WERI-Rb-1 (cell line): ENCODE measurements at regions not wholly inside any gene's neighbourhood (a gene's known extent, or its start where the extent isn't known, plus 50 kb on each side); places are given as distances from the start of the nearest gene placed in this dataset.
A peak's percentile ranks its signal among the peaks of the same experiment; 100 is the strongest.

Source experiments
- DNase-seq: peaks from one replicate; pipeline ENCODE4 v3.0.0-alpha.2; 2020
- H3K27ac ChIP-seq: fragments of 250-450 bp; sonication (Bioruptor Pico); 2 replicates; pipeline ENCODE4 v1.5.1; 2020; ENCODE audit warnings: mild to moderate bottlenecking, moderate library complexity
- H3K27me3 ChIP-seq: fragments of 250-450 bp; sonication (Bioruptor Pico); 2 replicates; pipeline ENCODE4 v1.5.1; 2021; ENCODE audit warnings: mild to moderate bottlenecking, low read depth, moderate library complexity; ENCODE audit not compliant: insufficient read depth, severe bottlenecking
- H3K36me3 ChIP-seq: fragments of 250-450 bp; sonication (Bioruptor Pico); 2 replicates; pipeline ENCODE4 v1.5.1; 2020; ENCODE audit warnings: mild to moderate bottlenecking, moderate library complexity
- H3K4me3 ChIP-seq: 2 replicates; pipeline ENCODE4 v1.5.1; 2011; ENCODE audit warnings: low read depth, mild to moderate bottlenecking, control low read depth, low read length
- H3K9me3 ChIP-seq: fragments of 250-450 bp; sonication (Bioruptor Pico); 2 replicates; pipeline ENCODE4 v1.5.1; 2021; ENCODE audit warnings: mild to moderate bottlenecking, moderate library complexity; ENCODE audit not compliant: severe bottlenecking
- CTCF ChIP-seq: IDR thresholded peaks from 2 replicates; pipeline ENCODE4 v1.5.1; 2011; ENCODE audit warnings: low read depth, mild to moderate bottlenecking, control low read depth, inconsistent platforms, low read length

- Histone ChIP-seq H3K4me3 (no peak overlapping the region), H3K27me3 (no peaks in the 10 kb centered on the region), H3K27ac (peak overlapping the region; percentile 59), H3K36me3 (no peaks in the 10 kb centered on the region), H3K9me3 (peaks cover 6% of the 10 kb centered on the region)
- no peak for DNase-seq
- TF ChIP-seq CTCF, result no peak
These were observed 184.8 kb upstream of the WSCD1 start for GRCh38 chr17:5885336-5885735.

- TF ChIP-seq CTCF, result no peak
- Histone ChIP-seq H3K36me3 (no peaks in the 10 kb centered on the region), H3K27ac (no peak overlapping the region), H3K4me3 (no peak overlapping the region), H3K9me3 (peaks cover 10% of the 10 kb centered on the region), H3K27me3 (no peaks in the 10 kb centered on the region)
- no peak for DNase-seq
These were observed 181.4 kb upstream of the WSCD1 start for GRCh38 chr17:5888811-5889210.

- DNase-seq, result no peak
- Histone ChIP-seq H3K4me3 (no peak overlapping the region), H3K36me3 (no peaks in the 10 kb centered on the region), H3K27me3 (no peaks in the 10 kb centered on the region), H3K27ac (no peak overlapping the region), H3K9me3 (peaks cover 10% of the 10 kb centered on the region)
- TF ChIP-seq CTCF, result no peak
These were observed 177.1 kb upstream of the WSCD1 start for GRCh38 chr17:5892921-5893675.

- H3K27me3 ChIP-seq, result no peaks in the 10 kb centered on the region
- no peak for TF ChIP-seq CTCF
- DNase-seq, result no peak
- no peaks in the 10 kb centered on the region for H3K36me3 ChIP-seq
- H3K4me3 ChIP-seq, result no peak overlapping the region
- H3K27ac ChIP-seq, result no peak overlapping the region
- H3K9me3 ChIP-seq, result peaks cover 10% of the 10 kb centered on the region
These were observed 176.4 kb upstream of the WSCD1 start for GRCh38 chr17:5893741-5894140.

GRCh38 chr17:5895276-5895675 lies 174.9 kb upstream of the WSCD1 start:
- Histone ChIP-seq H3K36me3 (no peaks in the 10 kb centered on the region), H3K27ac (no peak overlapping the region), H3K4me3 (no peak overlapping the region), H3K9me3 (peaks cover 4% of the 10 kb centered on the region), H3K27me3 (no peaks in the 10 kb centered on the region)
- no peak for DNase-seq
- no peak for TF ChIP-seq CTCF

- Histone ChIP-seq H3K27me3 (no peaks in the 10 kb centered on the region), H3K4me3 (no peak overlapping the region), H3K36me3 (no peaks in the 10 kb centered on the region), H3K9me3 (no peaks in the 10 kb centered on the region), H3K27ac (no peak overlapping the region)
- no peak for DNase-seq
- no peak for TF ChIP-seq CTCF
These were observed 174.0 kb upstream of the WSCD1 start for GRCh38 chr17:5896215-5896614.
